Liver (tissue), 8 donors: ENCODE measurements at regions not wholly inside any gene's neighbourhood (a gene's known extent, or its start where the extent isn't known, plus 50 kb on each side); places are given as distances from the start of the nearest gene placed in this dataset.

Experiments used
- DNase-seq: peaks from one replicate; pipeline ENCODE4 v3.0.0-alpha.2; 2017; ENCODE audit warnings: low spot score
- H3K27ac ChIP-seq, 2 donors: one replicate each; pipeline ENCODE4 v1.7.0; 2013; ENCODE audit warnings: inconsistent platforms in 2 of 2, low read length in 2 of 2, control low read depth in 1 of 2, low read depth in 1 of 2, mild to moderate bottlenecking in 1 of 2
- H3K27me3 ChIP-seq, 4 donors: one replicate each; pipeline versions ENCODE4 v1.6.1 to v1.7.0; 2013; ENCODE audit warnings: low read length in 3 of 4, inconsistent platforms in 1 of 4, mild to moderate bottlenecking in 1 of 4, moderate library complexity in 1 of 4; ENCODE audit not compliant: control insufficient read depth in 4 of 4, insufficient read depth in 4 of 4
- H3K36me3 ChIP-seq, 4 donors: one replicate each; pipeline versions ENCODE4 v1.6.1 to v1.7.0; 2013; ENCODE audit warnings: low read length in 3 of 4, mild to moderate bottlenecking in 3 of 4, low read depth in 1 of 4, moderate library complexity in 1 of 4; ENCODE audit not compliant: control insufficient read depth in 4 of 4, insufficient read depth in 3 of 4
- H3K4me1 ChIP-seq, 4 donors: one replicate each; pipeline versions ENCODE4 v1.6.1 to v1.7.0; 2013; ENCODE audit warnings: low read length in 3 of 4, mild to moderate bottlenecking in 3 of 4, moderate library complexity in 1 of 4; ENCODE audit not compliant: control insufficient read depth in 4 of 4, insufficient read depth in 4 of 4
- H3K4me3 ChIP-seq, 3 donors: one replicate each; pipeline versions ENCODE4 v1.6.1 to v1.7.0; 2013; ENCODE audit warnings: low read length in 3 of 3, control low read depth in 1 of 3, low read depth in 1 of 3, mild to moderate bottlenecking in 1 of 3
- H3K9ac ChIP-seq, 2 donors: one replicate each; pipeline ENCODE4 v1.7.0; 2013; ENCODE audit warnings: low read length in 2 of 2, mild to moderate bottlenecking in 2 of 2, moderate library complexity in 2 of 2, control low read depth in 1 of 2, low read depth in 1 of 2
- H3K9me3 ChIP-seq, 4 donors: one replicate each; pipeline versions ENCODE4 v1.6.1 to v1.7.0; 2013; ENCODE audit warnings: low read length in 3 of 4; ENCODE audit not compliant: control insufficient read depth in 4 of 4
- FOXA2 ChIP-seq: IDR thresholded peaks from 2 replicates; pipeline ENCODE4 v1.6.1; 2016; ENCODE audit warnings: antibody characterized with exemption
- HNF4G ChIP-seq: IDR thresholded peaks from 2 replicates; pipeline ENCODE4 v1.6.1; 2016; ENCODE audit warnings: antibody characterized with exemption
- RAD21 ChIP-seq, 2 donors: IDR thresholded peaks; 2 replicates each; pipeline ENCODE4 v1.6.1; 2016; ENCODE audit warnings: antibody characterized with exemption in 2 of 2, mild to moderate bottlenecking in 2 of 2
- SP1 ChIP-seq: IDR thresholded peaks from 2 replicates; pipeline ENCODE4 v1.6.1; 2018; ENCODE audit warnings: antibody characterized with exemption, mild to moderate bottlenecking
- WGBS: extraction: QIAGEN DNeasy Blood & Tissue Kit; methylation state at CpG from one replicate; pipeline ENCODE4 v1.1.7; 2013; 5-methylcytosine and 5-hydroxymethylcytosine counted together
- TF ChIP-seq, protein P1 (sequence below): fragments of 150-350 bp; IDR thresholded peaks from 2 replicates; pipeline ENCODE4 v1.5.1; 2017; ENCODE audit warnings: improper control_type of control experiment, low read depth, low read length; ENCODE audit not compliant: missing input control
- TF ChIP-seq, protein P2 (sequence below): IDR thresholded peaks from 2 replicates; pipeline ENCODE4 v1.6.1; 2016; ENCODE audit warnings: antibody characterized with exemption
- TF ChIP-seq, protein P3 (sequence below): IDR thresholded peaks from 2 replicates; pipeline ENCODE4 v1.6.1; 2016; ENCODE audit warnings: antibody characterized with exemption, mild to moderate bottlenecking
- TF ChIP-seq, protein P4 (sequence below): IDR thresholded peaks from 2 replicates; pipeline ENCODE4 v1.6.1; 2016; ENCODE audit warnings: antibody characterized with exemption
- donor health status: healthy.
- donor health status: healthy.
- donor health status: healthy.
- donor health status: healthy.
- donor health status: healthy.

DNA sequence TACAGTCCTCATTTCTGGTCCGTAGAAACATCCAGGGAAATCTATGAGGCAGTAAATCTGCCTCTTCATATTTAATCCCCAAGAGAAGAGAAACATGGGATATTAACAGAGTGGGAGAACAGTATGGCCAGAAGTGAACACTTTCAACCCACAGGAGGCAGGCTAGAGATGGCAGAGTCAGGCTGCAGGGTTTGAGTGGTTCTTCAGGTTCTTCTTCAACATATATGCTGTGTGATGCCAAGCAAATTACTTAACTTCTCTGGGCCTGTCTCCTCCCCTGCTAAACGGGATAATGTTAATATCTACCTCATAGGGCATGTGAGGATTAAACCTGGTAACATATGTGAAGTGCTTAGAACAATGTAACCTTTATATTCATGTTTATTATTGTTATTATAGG is 321.8 kb downstream of the PSAT1 start:
- TF ChIP-seq FOXA2 (no peak), HNF4G (no peak)
- TF ChIP-seq, protein P1, sequence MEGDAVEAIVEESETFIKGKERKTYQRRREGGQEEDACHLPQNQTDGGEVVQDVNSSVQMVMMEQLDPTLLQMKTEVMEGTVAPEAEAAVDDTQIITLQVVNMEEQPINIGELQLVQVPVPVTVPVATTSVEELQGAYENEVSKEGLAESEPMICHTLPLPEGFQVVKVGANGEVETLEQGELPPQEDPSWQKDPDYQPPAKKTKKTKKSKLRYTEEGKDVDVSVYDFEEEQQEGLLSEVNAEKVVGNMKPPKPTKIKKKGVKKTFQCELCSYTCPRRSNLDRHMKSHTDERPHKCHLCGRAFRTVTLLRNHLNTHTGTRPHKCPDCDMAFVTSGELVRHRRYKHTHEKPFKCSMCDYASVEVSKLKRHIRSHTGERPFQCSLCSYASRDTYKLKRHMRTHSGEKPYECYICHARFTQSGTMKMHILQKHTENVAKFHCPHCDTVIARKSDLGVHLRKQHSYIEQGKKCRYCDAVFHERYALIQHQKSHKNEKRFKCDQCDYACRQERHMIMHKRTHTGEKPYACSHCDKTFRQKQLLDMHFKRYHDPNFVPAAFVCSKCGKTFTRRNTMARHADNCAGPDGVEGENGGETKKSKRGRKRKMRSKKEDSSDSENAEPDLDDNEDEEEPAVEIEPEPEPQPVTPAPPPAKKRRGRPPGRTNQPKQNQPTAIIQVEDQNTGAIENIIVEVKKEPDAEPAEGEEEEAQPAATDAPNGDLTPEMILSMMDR: no peak
- TF ChIP-seq, protein P2, sequence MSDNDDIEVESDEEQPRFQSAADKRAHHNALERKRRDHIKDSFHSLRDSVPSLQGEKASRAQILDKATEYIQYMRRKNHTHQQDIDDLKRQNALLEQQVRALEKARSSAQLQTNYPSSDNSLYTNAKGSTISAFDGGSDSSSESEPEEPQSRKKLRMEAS: no peak
- TF ChIP-seq, protein P3, sequence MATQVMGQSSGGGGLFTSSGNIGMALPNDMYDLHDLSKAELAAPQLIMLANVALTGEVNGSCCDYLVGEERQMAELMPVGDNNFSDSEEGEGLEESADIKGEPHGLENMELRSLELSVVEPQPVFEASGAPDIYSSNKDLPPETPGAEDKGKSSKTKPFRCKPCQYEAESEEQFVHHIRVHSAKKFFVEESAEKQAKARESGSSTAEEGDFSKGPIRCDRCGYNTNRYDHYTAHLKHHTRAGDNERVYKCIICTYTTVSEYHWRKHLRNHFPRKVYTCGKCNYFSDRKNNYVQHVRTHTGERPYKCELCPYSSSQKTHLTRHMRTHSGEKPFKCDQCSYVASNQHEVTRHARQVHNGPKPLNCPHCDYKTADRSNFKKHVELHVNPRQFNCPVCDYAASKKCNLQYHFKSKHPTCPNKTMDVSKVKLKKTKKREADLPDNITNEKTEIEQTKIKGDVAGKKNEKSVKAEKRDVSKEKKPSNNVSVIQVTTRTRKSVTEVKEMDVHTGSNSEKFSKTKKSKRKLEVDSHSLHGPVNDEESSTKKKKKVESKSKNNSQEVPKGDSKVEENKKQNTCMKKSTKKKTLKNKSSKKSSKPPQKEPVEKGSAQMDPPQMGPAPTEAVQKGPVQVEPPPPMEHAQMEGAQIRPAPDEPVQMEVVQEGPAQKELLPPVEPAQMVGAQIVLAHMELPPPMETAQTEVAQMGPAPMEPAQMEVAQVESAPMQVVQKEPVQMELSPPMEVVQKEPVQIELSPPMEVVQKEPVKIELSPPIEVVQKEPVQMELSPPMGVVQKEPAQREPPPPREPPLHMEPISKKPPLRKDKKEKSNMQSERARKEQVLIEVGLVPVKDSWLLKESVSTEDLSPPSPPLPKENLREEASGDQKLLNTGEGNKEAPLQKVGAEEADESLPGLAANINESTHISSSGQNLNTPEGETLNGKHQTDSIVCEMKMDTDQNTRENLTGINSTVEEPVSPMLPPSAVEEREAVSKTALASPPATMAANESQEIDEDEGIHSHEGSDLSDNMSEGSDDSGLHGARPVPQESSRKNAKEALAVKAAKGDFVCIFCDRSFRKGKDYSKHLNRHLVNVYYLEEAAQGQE: no peak
- Histone ChIP-seq H3K9me3 (no peaks in the 10 kb centered on the region), H3K9ac (no peak overlapping the region), H3K4me3 (no peak overlapping the region), H3K36me3 (no peaks in the 10 kb centered on the region), H3K27me3 (peaks cover 0 to 2% (median 0%) of the 10 kb centered on the region in 4 donors), H3K4me1 (no peaks in the 10 kb centered on the region), H3K27ac (no peak overlapping the region)
- WGBS: 54% methylated on average over 2 of the region's 2 CpGs
- DNase-seq: no peak

DNA sequence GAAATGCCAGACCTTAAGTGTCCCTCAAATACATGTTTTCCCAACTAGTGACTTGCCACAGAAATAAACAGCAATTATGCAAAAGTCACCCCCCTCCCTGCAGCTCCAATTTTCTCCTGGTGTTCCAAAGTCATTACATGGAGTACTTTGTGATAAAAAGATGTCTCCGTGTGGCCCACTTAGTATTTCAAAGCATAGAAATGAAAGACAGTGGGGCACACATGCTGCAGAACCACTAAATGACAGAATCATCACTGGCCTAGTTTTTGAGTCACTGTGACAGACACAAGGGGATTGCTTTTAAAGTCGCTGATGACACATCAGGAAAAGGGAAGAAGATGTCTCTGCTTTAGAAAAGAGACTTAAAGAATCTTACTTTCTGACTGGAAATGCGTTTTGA is 323.4 kb downstream of the PSAT1 start:
- H3K36me3 ChIP-seq: no peaks in the 10 kb centered on the region
- no peak overlapping the region for H3K9ac ChIP-seq
- TF ChIP-seq SP1 (no peak), RAD21 (IDR thresholded peaks at IDR 0.05) (no peak), FOXA2 (no peak)
- TF ChIP-seq, protein P4, sequence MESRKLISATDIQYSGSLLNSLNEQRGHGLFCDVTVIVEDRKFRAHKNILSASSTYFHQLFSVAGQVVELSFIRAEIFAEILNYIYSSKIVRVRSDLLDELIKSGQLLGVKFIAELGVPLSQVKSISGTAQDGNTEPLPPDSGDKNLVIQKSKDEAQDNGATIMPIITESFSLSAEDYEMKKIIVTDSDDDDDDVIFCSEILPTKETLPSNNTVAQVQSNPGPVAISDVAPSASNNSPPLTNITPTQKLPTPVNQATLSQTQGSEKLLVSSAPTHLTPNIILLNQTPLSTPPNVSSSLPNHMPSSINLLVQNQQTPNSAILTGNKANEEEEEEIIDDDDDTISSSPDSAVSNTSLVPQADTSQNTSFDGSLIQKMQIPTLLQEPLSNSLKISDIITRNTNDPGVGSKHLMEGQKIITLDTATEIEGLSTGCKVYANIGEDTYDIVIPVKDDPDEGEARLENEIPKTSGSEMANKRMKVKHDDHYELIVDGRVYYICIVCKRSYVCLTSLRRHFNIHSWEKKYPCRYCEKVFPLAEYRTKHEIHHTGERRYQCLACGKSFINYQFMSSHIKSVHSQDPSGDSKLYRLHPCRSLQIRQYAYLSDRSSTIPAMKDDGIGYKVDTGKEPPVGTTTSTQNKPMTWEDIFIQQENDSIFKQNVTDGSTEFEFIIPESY: no peak
- TF ChIP-seq, protein P1: no peak
- TF ChIP-seq, protein P3: no peak
- DNase-seq: no peak
- no peaks in the 10 kb centered on the region for H3K4me1 ChIP-seq
- H3K4me3 ChIP-seq: no peak overlapping the region
- no peaks in the 10 kb centered on the region for H3K27me3 ChIP-seq
- no peak overlapping the region for H3K27ac ChIP-seq
- WGBS: 76% methylated on average over 3 of the region's 3 CpGs
- no peaks in the 10 kb centered on the region for H3K9me3 ChIP-seq
